GM18873 (cell line): ENCODE measurements at regions not wholly inside any gene's neighbourhood (a gene's known extent, or its start where the extent isn't known, plus 50 kb on each side); places are given as distances from the start of the nearest gene placed in this dataset.

Experiments
- ATAC-seq: cut with Tn5 transposase; IDR thresholded peaks from one replicate; pipeline ENCODE4 v1.9.1; 2021; ENCODE audit warnings: mild to moderate bottlenecking, moderate library complexity, moderate number of reproducible peaks; ENCODE audit not compliant: unreplicated experiment, low FRiP score

DNA sequence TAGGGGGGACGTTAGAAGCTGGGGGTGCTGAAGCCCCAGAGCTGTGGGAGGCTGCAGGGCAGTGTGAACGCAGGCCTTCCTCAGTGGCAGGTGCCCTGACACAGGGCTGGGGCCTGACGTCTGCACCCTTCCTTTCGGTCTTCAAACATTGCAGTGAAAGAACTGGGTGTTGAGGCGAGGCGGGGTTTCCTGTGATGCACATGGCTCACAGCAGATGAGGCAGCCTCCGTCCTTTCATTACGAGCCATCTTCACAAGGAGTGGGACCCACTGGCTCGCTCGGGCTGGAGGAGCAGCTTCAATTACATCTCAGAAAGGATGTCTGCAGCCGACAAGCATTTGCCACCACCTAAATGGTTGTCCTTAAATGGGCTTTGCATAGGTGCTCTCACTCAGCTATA, 180.3 kb upstream of the SHH start:
- no peak for ATAC-seq

DNA sequence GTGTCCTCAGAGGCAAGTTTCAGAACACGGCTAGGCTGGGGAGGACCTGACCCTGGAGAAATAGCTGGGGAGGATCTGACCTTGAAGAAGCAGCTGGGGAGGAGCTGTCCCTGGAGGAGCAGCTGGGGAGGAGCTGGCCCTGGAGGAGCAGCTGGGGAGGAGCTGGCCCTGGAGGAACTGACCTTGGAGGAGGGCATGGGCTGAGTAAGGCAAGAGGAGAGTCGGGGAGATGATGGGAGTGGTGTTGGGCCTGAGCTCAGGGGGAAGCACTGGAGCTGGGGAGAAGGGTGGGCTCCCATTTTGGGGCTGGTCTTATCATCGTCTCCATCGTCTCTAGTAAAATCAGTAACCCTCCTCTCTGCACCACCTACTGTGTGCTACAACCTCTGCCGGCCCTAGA, 179.8 kb upstream of the SHH start:
- ATAC-seq: no peak

DNA sequence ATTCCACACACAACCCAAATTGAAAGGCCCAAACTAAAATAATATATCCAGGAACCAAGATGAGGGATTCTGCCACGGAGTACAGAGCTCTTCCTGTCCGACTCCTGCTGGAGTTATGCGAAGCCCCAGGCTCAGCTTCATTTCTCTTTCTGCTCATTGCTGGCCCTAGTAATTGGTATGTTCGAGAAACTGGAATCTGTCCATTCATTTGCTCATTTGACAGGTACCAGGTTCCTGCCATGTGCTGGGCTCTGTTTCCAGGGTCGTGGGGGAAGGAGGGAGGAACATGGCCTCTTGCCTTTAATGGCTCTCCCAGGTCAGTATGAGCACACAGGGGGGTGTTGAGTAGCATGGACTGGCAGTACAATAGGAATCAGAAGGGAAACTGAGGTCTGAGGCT, 179.2 kb upstream of the SHH start:
- no peak for ATAC-seq

DNA sequence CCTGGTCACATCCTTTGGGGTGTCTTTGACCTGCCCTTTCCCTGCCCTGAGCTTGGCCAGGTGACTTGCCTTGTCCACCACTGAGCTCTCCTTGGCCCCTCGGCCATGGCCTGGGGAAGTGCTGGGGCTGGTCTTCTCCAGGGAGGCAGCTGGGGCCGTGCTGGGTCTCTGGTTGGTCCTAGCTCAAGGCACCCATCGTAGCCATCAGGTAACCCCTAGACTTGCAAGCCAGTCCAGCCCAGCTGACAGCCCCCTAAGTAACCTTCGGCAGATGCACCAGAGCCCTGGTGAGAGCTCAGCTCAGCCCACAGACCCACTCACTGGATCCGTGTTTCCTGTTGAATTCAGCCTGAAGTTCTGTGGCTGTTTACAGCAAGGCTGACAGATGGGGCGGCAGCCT, 176.2 kb upstream of the SHH start:
- no peak for ATAC-seq

DNA sequence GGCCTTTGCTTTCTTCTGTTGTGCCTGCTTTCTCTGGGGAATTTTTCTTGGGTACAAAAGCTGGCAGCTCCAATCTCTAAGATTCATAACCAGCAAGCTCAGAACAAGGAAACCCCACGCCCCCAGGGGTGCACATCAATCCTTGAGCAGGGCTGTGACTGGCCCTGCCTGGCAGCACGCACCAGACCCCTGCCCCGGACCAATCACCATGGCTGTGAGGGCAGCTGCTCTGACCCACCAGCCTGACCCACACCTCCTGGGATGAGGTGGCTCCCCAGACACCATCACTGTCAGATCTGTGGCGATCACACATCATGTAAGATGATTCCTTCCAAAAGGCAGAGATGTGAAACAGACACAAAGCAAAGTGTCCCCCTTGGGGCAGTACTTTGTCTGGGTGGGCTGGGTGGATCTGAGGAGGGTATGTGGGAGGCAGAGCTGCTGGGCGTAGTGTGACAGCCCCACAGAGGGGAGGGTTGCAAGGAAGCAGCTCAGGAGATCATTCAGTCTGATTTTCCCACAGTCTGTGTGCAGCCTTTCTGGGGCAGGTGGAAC, 175.5 kb upstream of the SHH start:
- no peak for ATAC-seq

DNA sequence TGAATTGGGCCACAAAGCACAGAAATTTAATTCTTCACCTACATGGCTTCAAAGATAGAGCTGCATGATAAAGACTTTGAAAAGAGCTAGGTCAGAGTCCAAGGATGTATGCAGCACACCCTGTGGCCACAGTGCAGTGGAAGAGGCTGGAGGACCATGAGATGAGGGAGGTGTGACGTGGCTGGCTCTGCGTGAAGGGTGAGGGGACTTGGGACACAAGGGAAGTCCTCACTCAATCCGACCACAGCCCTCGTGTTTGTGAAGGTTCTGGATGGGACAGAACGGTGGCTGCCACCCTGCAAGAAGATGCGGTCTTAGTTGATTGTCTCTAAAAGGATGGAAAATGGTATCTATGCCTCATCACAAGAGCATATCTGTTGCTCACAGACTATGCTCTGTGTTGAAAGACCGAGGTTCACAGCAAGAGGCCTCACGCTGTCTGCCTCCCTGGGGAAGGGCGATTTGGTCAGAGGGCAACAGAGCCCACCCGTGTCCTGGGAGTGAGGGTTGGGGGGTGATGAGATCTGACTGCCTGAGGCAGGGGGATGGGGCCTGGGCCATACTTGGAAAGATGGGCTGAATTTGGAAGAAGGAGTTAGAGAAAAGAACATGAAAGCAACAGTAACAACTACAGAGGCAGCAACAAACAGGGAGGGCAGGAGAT, 174.4 kb upstream of the SHH start:
- no peak for ATAC-seq

DNA sequence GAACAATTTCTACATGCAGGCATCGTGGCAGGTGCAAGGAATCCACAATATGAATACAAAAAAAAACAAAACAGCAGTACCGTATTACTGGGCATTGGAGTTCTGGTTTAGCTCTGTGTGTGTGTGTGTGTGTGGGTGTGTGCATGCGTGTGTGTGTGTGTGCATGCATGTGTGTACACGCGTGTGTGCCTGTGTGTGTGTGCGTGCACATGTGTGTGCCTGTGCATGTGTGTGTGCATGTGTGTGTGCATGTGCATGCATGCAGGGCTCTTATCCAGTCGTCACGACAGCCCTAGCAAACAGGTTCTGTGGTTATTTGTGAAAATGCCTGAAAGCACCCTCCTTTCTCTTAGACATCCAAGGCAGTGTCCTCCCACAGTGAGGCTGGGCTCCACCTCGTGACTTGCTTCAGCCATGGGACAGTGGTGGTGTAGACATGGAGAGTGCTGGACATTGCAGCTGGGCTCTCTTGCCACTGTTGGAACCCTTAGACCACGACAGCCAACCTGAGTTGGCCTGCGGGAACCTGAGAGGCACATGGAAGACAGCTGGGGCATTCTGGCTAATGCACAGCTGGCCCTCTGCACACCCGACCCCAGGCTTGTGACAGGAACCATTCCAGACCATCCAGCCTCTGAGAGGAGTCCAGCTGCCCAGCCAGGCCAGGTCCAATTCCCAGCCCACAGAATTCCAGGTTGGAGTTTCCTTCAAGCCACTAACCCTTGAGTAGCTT, 173.4 kb upstream of the SHH start:
- ATAC-seq: no peak

DNA sequence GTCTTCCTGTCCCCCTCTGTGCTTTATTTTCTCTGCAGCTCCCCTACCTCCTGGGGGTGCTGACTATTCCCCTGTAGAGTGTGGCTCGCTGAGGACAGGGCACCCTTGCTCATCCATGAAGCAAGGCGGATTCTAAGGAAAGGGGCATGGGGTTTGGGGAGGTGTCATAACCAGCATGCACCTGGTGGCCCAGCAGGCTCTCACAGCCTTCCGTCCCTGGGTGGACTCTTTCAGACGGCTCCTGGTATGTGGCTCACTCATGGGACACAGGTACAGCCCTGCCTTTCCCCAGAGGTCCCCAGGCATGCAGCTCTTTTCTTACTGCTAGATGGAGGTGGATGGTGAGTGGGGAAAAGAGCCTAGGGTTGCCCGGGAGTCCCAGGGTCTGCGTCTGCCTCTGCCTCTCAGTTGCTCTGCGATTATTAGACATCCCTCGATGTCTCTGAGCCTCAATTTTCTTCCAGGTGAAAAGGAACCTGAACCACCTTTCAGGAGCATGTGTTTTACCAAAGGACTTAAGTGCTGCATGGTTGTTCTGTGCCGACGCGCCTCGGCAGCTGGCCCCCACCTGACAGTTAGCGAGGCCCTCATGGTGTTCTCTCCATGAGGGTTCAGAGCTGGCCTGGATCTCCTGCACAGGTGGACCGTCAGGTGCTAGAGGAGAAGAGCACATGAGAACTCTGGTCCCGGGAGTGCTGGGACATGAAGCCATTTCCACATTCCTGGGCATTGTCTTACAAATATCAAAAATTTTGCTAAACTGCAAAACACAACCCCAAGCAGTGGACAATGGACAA, 172.5 kb upstream of the SHH start:
- ATAC-seq: no peak

DNA sequence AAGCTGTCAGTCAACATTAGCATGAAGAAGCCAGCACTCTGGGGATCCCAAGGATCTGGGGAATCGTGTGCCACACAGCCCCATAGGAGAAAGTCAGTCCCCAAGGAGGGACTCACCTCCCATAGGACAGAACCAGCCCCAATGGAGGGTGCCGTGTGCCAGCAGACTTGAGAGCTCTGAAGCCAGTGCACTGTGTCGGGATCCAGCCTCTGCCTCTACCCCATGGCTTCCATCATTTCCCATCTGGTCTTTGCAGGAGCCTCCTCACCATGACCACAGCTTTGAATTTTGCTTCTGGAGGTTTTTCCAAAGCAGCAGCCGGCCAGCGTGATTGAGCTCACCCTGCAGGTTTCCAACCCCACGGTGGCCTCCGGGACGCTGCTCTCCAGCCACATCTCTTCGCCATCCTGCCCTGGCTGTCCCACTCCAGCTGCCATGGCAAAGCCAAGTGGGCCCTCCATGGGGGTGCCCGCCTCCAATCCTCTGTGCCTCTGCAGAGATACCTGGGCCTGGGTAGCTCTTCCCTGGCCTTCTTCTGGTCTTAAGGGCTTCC, 171.8 kb upstream of the SHH start:
- no peak for ATAC-seq

DNA sequence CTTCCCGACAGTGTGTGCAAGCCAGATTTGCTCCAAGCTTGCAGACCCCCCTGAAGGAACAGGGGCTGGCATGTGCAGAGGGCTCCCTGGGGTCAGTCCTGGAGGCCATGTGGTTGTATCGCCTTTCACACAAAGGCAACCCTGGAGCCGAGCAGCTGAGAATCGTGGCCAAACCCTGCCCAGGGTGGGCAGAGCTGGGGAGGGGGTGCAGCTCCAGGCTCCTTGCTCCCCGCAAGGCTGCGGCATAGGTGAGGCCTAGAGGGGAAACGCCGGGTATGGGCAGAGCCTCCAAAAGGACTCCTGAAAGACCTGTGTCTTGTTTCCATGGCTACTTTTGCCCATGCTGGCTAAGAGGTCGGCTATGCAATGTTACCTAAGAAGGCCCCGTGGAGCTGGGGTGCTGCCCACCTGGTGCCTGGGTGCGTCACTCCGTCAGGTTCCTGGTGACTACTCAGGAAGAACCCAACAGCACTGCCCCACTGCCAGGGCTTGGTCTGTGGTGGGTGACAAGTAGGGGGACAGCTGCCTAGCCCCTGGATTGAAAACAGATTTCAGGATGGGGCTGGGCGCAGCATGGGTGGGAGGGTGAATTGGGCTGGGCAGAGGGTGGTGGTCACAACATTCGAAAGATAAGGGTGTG, 171.0 kb upstream of the SHH start:
- no peak for ATAC-seq

DNA sequence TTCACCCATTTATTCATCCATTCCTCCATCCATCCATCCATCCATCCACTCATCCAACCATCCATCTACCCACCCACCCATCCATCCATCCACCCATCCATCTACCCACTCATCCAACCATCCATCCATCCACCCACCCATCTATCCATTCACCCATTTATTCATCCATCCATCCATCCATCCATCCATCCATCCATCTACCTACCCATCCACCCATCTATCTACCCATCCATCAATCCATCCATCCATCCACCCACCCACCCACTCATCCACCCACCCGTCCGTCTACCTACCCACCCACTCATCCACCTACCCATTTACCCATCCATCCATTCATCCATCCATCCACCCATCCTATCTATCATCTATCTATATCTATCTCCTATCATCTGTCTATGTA, 169.4 kb upstream of the SHH start:
- ATAC-seq: no peak

DNA sequence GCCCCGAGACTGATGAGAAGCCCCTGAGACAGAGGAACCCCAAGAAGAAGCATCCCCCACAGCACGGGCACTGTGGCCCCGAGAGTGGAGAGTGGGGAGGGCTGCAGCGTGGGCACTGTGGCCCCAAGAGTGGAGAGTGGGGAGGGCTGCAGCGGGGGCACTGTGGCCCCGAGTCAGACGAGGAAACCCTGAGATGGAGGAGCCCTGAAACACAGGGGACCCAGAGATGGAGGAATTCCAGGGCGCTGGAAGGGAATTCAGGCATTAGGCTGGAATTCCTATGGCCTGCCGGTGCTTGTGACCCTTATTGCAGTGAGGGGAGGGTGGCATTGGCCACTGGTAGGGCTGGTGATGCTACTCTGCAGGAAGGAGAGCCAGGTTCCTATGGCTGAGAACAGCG, 168.6 kb upstream of the SHH start:
- no peak for ATAC-seq

DNA sequence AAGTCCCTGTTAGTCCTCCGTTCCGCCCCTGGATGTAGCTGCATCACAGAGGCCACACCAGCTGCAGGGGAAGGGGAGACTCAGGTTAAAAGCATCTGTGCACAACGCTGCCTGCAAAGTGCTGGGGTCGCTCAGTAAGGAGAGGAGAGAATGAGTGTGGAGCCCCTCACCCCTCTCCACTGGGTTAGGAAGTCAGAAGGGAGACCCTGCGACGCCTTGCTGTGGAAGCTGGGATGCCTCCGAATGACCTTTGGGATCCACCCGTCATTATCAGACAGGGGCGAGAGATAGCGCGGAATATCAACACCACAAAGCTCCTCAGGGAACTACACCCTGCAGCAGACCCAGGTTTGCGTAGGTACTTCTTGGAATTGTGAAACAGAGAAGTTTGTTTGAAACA, 167.7 kb upstream of the SHH start:
- ATAC-seq: no peak

DNA sequence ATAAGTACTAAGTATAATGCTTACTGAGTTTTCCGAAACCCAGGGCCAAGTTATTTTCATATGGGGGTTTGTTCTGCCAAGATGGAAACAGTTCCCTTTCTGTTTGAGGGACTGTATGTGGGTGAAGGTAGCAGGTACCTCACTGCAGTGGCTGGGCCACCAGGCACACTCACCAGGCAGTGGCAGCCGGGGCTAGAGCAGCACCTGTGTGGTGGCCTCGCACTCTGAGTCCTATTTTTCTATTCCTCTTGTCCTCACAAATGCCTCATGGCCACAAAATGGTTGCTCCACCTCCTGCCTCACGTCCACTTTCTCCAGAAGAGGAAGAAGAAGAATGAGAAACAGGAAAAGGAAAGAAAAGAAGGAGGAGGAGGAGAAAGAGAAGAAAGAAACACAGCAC, 167.3 kb upstream of the SHH start:
- ATAC-seq: no peak

DNA sequence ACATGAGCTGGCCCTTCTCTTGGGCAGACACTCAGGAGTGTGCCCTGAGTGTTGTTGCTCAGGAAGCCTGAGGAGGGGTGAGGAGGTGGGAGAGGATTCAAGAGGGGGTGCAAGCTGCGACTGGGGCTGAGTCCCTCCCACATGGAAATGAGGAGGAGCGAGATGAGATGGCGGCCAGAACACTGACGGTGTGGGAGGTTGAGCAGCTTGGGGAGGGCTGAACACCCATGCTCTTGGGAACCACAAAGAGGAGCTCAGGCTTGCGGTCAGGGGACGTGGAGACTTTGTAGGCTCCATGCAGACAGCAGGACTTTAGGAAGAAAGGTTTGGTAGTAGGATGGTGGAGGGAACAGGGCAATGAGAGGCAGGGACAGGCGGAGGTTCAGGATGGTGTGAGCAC, 163.2 kb upstream of the SHH start:
- ATAC-seq: no peak

DNA sequence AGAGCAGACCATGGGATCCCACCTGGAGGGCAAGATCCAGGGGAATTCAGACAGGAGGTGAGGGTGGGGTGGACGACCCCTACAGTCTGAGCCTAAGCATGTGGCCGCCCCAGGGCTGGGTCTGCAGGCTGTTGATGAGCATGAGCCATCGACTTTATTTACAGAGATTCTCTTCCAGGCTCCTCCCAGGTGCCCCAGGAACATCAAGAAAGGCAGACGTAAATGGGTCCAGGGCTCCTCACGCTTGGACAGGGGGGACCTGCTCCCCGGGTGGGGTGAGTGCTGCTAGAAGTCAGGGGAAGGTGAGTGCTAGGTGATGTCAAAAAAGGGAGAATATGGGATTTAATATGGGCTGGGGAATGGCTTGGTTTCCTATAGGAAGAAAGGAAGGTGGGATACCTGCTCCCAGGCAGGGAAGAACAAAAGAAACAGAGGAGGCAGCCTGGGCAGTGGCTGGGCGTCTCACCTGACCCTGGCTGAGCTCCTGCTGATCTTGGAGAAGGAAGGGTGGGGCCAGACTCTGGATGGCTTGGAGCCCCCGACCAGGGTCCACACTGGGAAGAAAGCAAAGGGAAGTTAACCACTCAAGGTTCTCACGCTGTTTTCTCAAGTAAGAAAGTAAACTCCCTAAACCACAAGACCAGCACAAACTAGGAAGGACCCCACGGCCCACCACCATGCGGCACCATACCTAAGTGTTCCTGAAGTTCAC, 162.1 kb upstream of the SHH start:
- no peak for ATAC-seq

DNA sequence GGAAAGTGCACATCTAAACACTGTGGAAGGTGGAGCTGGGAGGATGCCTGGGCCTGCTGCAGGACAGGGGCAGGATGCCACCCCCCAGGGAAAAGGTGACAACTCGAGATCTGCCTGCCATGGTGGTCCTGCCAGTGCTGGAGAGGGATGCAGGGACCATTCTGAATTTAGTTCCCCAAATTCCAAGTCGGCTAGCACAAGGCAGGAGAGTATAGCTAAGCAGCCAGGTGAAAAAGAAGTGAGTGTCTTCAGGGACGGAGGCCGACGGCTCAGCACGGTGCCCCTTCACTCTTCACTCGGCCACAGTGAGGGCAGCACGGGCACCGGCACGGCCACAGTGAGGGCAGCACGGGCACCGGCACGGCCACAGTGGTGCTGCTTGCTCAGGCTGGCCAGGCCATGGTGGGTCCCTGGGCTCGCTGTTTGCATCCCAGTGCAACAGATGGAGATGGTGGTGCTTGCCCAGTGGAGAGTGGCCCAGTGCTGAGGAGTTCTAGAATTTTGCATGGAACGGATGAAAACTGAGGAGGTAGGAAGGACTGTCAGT, 161.3 kb upstream of the SHH start:
- no peak for ATAC-seq

DNA sequence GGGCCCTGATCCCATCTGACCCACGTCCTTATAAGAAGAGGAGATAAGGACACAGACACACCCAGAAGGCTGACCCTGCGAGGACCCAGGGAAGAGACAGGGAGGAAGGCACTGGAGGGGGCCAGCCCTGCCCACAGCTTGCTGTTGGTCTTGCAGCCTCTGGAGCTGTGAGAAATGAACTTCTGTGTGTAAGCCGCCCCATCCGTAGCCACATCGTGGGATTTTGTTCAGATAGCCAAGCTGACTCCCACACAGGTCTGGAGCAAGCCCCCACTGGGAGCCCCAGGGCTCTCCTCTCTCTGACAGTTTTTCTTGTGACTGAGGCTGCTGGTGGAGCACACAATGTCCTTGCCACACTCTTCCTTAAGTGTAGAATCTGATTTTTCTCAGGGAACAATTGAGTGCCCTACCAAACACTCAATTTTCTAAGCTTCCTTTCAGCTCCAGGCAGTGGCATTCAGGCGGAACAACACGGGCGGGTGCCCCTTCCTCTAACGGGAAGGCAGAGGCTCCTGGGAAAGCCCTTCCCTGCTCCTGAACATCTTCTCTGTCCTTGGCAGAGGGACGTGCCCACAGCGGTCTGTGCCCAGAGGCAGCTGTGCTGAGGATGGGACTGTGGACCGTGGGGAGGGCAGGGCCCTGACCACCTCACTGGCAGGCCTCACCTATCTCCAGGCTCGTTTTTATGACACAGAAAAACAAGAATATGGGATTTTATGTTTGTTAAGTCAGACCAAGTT, 160.6 kb upstream of the SHH start:
- ATAC-seq: no peak

DNA sequence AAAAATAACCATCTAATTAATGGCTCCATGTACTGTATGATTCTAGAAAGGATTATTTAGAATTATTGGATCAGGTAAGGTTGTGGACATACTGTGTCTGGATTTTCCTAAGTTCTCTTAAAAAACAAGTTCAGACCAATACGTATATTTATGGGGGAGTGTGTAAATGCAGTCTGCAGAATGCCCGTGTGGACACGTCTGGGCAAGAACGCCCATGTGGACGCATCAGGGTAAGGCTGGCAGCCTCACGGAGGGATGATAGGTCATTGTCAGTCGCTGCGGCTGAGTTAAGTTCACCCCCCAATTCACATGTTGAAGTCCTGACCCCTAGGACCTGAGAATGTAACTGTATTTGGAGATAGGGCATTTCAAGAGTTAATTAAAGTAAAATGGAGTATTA, 160.0 kb upstream of the SHH start:
- no peak for ATAC-seq
